Left renal cortex interstitium (tissue), 4 donors: ENCODE measurements at regions not wholly inside any gene's neighbourhood (a gene's known extent, or its start where the extent isn't known, plus 50 kb on each side); places are given as distances from the start of the nearest gene placed in this dataset.
"Not testable (repeated sequence)": the region's sequence is repeated elsewhere in the genome, so short reads cannot be mapped to it uniquely, and the experiment has no call there.

ENCODE experiments used
- DNase-seq, 4 donors: peaks; one replicate each; pipeline ENCODE4 v3.0.0-alpha.2; 2013; ENCODE audit warnings: low read depth in 4 of 4, low spot score in 2 of 4, missing footprints in 1 of 4

GRCh38 chr1:37362594-37363385, 111.6 kb upstream of the ZC3H12A start:
- DNase-seq: peak in 1 of 4 donors; percentile 2

GRCh38 chr1:37363535-37363934, 110.8 kb upstream of the ZC3H12A start:
- no peak for DNase-seq

GRCh38 chr1:37368665-37369315, 105.6 kb upstream of the ZC3H12A start:
- not testable (repeated sequence) for DNase-seq

DNA sequence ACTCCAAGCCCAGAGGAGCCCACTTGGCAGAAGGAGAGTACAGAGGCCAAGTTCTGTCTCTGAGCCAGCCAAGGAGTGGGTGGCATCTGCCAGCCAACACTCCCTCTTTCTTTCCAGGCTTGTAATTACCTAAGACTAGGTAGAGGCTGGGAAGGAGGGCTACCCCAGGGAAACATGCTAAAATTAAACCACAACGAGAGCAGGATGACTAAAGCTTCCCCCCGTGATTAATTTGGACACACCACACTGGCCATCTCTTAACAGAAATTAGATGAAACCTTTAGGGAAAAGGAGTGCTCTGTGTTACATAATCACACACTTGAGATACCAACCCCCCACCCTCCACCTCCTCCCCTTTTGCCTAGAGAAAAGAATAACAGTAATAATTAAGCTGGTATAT, 102.1 kb upstream of the ZC3H12A start:
- DNase-seq: no peak

DNA sequence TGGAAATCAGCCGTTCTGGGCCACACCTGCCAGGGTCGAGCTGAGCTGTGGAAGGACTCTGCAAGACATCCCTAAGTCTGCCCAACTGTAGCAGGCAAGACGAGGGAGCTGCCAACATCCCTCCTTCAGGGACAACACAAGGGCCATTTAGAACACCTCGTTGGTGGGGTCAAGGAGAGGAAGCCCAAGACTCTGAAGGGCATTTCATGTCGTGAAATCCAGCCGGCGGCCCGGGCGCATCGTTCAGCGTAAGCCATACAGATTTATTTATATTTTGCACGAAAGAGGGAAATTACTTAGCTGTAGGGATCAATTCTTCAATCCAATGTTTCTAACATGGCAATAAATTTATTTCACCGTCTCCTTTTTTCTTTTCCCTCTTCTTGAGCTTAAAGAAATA, 101.7 kb upstream of the ZC3H12A start:
- no peak for DNase-seq

DNA sequence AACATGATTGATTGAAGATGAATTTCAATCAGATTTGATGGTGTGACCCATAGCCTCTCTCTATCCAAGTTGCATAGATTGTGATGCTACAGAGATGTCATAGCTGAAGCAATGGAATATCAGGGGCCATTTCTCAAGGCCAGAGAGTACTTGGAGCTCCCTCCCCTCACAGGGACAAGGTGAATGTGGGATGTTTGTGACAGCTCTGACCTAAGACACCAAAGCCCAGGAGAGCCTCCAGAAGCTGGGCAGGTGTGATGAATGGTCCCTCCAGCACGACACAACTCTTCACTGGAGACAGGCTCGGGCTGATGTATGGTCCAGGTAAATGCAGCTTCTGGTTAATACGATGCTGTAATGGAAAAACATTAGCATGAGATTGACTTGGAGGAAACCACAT, 101.0 kb upstream of the ZC3H12A start:
- no peak for DNase-seq

GRCh38 chr1:37380546-37380945, 93.8 kb upstream of the ZC3H12A start:
- DNase-seq: not testable (repeated sequence)

DNA sequence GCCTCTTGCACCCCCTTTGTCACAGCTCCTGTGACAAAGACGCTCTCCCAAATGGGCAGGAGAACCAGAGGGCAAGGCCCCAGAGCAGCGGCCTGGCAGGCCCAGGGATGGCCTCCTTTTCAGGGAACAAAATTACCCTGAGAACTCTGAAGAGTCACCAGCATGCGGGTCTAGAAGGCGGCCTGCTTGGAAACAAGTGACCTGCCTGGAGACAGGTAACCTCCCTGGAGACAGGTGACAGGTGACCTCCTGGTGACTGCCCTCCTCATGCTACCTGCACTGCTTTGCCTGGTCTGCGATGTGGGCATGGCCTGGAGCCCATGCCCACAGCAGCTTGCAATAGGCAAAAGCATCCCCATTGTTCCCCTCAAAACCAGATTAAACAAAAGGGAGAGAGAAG, 86.5 kb upstream of the ZC3H12A start:
- no peak for DNase-seq

DNA sequence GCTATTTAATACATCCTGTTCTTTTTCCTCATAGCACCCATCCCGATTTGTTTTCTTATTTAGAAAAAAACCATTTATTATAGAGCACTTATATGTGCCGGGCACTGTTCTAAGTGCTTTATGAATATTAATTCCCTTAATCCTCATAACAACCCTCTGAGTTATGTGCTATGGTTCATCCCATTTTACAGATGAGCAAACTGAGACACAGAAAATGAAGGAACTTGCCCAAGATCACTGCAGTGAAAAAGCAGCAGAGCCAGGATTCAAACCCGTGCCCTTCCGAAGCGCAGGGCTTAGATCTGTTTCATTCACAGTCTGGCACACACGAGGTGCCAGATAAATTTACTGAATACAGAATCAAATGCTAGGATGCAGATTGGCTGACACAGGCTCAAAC, 85.1 kb upstream of the ZC3H12A start:
- no peak for DNase-seq

DNA sequence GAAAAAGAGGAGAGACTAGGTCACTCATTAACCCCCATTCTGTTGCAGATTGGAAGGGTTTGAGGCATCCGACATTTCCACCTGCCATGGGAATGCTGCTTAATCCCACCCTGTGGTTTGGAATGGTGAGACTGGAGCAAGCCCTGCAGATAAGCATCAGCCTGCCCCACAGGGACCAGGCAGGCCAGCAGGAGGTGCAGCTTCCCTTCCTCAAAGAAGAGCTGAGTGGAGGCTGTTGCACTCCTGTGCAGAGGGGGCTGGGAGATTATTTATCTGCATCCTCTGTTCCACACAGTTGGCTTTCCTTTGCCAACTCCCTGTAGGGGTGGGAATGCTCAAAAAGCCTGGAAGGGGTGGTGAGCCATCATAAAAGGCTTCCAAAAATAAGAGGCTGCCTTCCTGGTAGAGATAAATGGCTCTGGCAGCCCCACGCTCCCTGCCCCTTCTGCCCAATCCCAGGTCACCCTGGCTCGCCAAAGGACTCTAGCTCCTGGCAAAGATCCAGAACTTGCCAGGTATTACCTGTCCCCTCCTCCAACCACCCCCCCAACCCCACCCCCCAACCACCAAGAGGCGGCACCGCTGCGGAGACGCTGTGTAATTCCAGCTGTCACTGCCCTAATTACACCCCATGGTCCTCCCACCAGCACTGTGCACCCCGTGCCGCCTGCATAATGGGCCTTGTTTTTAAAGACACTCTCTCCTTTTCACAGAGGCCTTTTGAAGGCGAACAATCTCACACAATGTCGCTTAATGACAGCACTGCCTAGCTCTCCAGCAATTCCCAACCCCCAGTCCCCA, 83.0 kb upstream of the ZC3H12A start:
- DNase-seq: no peak

DNA sequence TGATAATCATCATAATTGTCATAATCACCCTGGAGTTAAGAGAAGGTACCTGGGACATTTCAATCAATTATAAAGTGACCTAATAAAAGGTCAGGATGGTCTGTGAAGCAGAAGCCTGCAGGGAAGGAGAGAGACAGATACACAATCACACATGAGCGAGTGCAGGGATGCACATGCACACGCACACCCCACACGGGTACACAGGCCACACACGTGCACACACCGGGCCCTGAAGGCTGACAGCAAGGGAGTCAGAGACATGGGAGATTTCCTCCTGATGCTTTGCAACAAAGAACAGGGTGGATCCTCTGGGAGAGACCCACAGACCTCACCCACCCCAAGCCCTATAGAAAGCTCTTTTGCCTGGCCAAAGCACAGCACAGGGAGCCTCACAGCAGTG, 82.3 kb upstream of the ZC3H12A start:
- no peak for DNase-seq

GRCh38 chr1:37393173-37394120, 80.9 kb upstream of the ZC3H12A start:
- DNase-seq: no peak

- no peak for DNase-seq
Measured at GRCh38 chr1:37394574-37395464, 79.6 kb upstream of the ZC3H12A start.

DNA sequence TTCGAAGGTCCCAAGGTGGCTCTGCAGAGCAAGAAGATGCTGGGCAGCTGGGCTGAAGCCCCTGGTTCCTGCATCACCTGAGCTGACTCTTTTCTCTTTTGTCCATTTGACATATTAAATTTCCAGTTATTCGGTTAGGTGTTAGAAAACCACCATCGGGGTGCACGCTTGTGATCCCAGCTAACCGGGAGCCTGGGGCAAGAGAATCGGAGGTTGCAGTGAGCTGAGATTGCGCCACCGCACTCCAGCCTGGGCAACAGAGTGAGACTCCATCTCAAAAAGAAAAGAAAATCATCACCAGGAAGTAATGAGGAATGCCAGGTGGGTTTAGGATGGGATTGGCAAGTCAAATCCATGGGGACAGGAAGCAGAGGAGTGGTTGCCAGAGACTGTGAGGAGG, 76.3 kb upstream of the ZC3H12A start:
- no peak for DNase-seq

GRCh38 chr1:37399205-37399604, 75.2 kb upstream of the ZC3H12A start:
- no peak for DNase-seq

DNA sequence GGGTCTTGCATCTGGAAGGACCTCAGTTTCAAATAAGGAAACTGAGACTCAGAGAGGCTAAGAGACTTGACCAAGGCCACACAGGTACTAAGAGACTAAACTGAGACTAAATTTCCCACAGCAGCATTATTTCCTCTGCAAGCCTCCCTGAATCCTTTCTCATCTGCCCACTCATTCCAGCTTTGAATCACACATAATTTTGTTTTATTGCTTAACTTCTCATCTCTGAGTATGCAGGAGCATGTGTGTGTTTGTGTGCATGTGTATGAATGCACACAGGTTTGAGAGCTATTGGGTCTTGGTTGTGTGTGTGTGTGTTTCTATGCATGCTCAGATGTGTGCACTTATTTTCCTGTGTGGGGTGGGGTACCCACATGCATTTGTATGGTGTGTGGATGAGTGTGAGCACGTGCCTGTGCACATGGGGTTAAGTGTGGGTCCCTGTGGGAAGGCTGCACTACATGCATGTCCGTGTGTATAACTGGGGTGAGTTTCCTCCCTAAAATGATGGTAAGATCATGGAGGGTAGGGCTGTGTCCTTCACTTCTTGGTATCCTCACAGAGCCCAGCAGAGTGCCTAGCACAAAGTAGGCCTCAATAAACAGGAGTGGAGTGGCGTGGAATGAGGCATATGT, 74.4 kb upstream of the ZC3H12A start:
- no peak for DNase-seq

GRCh38 chr1:37400466-37401225, 73.7 kb upstream of the ZC3H12A start:
- DNase-seq: no peak

- DNase-seq: no peak
Measured at GRCh38 chr1:37403166-37403565, 71.2 kb upstream of the ZC3H12A start.
